Naive thymus-derived CD8-positive, alpha-beta T cell (primary cell): ENCODE measurements at regions not wholly inside any gene's neighbourhood (a gene's known extent, or its start where the extent isn't known, plus 50 kb on each side); places are given as distances from the start of the nearest gene placed in this dataset.

ENCODE experiments used
- ATAC-seq, 2 donors: fragments of 150-1000 bp; cut with Tn5 transposase in 1 of 2; sonication (Bioruptor Pico), chemical (Tn5 transposase) in 1 of 2; 1 replicate in 1 of 2; 2 replicates in 1 of 2; pipeline ENCODE4 v1.10.0; 2021; ENCODE audit warnings: mild to moderate bottlenecking in 2 of 2, moderate library complexity in 2 of 2
- POLR2A ChIA-PET: fragments of 350-600 bp; sonication (Branson Sonifier 250); formaldehyde crosslinking; loops from one replicate; lab custom pipeline; 2021; ENCODE audit warnings: antibody characterized with exemption; lab: Charles Lee
- DNase-seq, 10 donors: peaks; one replicate each; pipeline versions ENCODE4 v3.0.0 to v3.0.0-alpha.2; 2020 to 2022
- H3K27ac Mint-ChIP-seq, 10 donors: one replicate each; pipeline ENCODE4 v1.8.0; 2020 to 2022; ENCODE audit warnings: mild to moderate bottlenecking in 10 of 10, mixed read lengths in 10 of 10, moderate library complexity in 4 of 10, inconsistent platforms in 1 of 10
- H3K27me3 Mint-ChIP-seq, 5 donors: one replicate each; pipeline ENCODE4 v1.8.0; 2021 to 2022; ENCODE audit warnings: mixed read lengths in 5 of 5
- H3K36me3 Mint-ChIP-seq, 3 donors: one replicate each; pipeline ENCODE4 v1.8.0; 2020 to 2022; ENCODE audit warnings: mixed read lengths in 3 of 3, mild to moderate bottlenecking in 2 of 3, inconsistent platforms in 1 of 3
- H3K4me1 Mint-ChIP-seq, 4 donors: one replicate each; pipeline ENCODE4 v1.8.0; 2021 to 2022; ENCODE audit warnings: mixed read lengths in 4 of 4
- H3K4me3 Mint-ChIP-seq, 10 donors: one replicate each; pipeline ENCODE4 v1.8.0; 2020 to 2022; ENCODE audit warnings: mild to moderate bottlenecking in 10 of 10, mixed read lengths in 10 of 10, moderate library complexity in 6 of 10, inconsistent platforms in 1 of 10
- H3K9me3 Mint-ChIP-seq, 9 donors: one replicate each; pipeline ENCODE4 v1.8.0; 2020 to 2022; ENCODE audit warnings: mixed read lengths in 9 of 9, mild to moderate bottlenecking in 3 of 9, inconsistent platforms in 1 of 9, moderate library complexity in 1 of 9

GRCh38 chr16:35733971-35734702, 2274.7 kb downstream of the TP53TG3F start:
- POLR2A ChIA-PET = no interaction called here
- no peak for ATAC-seq
- Mint-ChIP-seq H3K9me3 (peaks cover 21 to 76% (median 64%) of the 10 kb centered on the region in 9 donors), H3K36me3 (peaks cover 0 to 34% (median 0%) of the 10 kb centered on the region in 3 donors), H3K4me1 (no peaks in the 10 kb centered on the region), H3K4me3 (no peak overlapping the region), H3K27ac (no peak overlapping the region), H3K27me3 (no peaks in the 10 kb centered on the region)
- no peak for DNase-seq

- POLR2A ChIA-PET = interaction anchor here (0.6 kb wide), 1 partner anchor 38 kb away, joined by 3 read pairs; no protein-coding TSS in a partner anchor
- peaks cover 27 to 76% (median 64%) of the 10 kb centered on the region in 9 donors for H3K9me3 Mint-ChIP-seq
- H3K4me3 Mint-ChIP-seq = no peak overlapping the region
- ATAC-seq (no peak), DNase-seq (no peak)
- H3K4me1 Mint-ChIP-seq = no peaks in the 10 kb centered on the region
- no peaks in the 10 kb centered on the region for H3K27me3 Mint-ChIP-seq
- H3K36me3 Mint-ChIP-seq = peaks cover 0 to 34% (median 0%) of the 10 kb centered on the region in 3 donors
- H3K27ac Mint-ChIP-seq = no peak overlapping the region
Measured at GRCh38 chr16:35734728-35735402, 2275.5 kb downstream of the TP53TG3F start.

GRCh38 chr16:35735403-35736251, 2276.2 kb downstream of the TP53TG3F start:
- no peak overlapping the region for H3K27ac Mint-ChIP-seq
- peaks cover 0 to 36% (median 0%) of the 10 kb centered on the region in 3 donors for H3K36me3 Mint-ChIP-seq
- ATAC-seq (no peak), DNase-seq (no peak)
- H3K4me3 Mint-ChIP-seq = no peak overlapping the region
- H3K4me1 Mint-ChIP-seq = no peaks in the 10 kb centered on the region
- H3K9me3 Mint-ChIP-seq = peaks cover 27 to 78% (median 59%) of the 10 kb centered on the region in 9 donors
- POLR2A ChIA-PET = interaction anchor here (0.6 kb wide), 1 partner anchor 38 kb away, joined by 3 read pairs; no protein-coding TSS in a partner anchor
- H3K27me3 Mint-ChIP-seq = no peaks in the 10 kb centered on the region

GRCh38 chr16:35736546-35736945, 2277.1 kb downstream of the TP53TG3F start:
- Mint-ChIP-seq H3K27me3 (no peaks in the 10 kb centered on the region), H3K4me3 (no peak overlapping the region), H3K36me3 (peaks cover 0 to 38% (median 0%) of the 10 kb centered on the region in 3 donors), H3K4me1 (peaks cover 0 to 4% (median 0%) of the 10 kb centered on the region in 4 donors), H3K9me3 (peaks cover 29 to 78% (median 59%) of the 10 kb centered on the region in 9 donors), H3K27ac (no peak overlapping the region)
- no peak for ATAC-seq
- POLR2A ChIA-PET = no interaction called here
- no peak for DNase-seq

GRCh38 chr16:35737076-35737475, 2277.7 kb downstream of the TP53TG3F start:
- peaks cover 0 to 4% (median 0%) of the 10 kb centered on the region in 4 donors for H3K4me1 Mint-ChIP-seq
- H3K9me3 Mint-ChIP-seq = peaks cover 29 to 79% (median 61%) of the 10 kb centered on the region in 9 donors
- POLR2A ChIA-PET = no interaction called here
- H3K27me3 Mint-ChIP-seq = no peaks in the 10 kb centered on the region
- H3K27ac Mint-ChIP-seq = no peak overlapping the region
- H3K36me3 Mint-ChIP-seq = peaks cover 0 to 43% (median 0%) of the 10 kb centered on the region in 3 donors
- no peak overlapping the region for H3K4me3 Mint-ChIP-seq
- DNase-seq = no peak
- no peak for ATAC-seq

- POLR2A ChIA-PET = no interaction called here
- no peak overlapping the region for H3K4me3 Mint-ChIP-seq
Measured at GRCh38 chr16:35741546-35741945, 2282.1 kb downstream of the TP53TG3F start.

GRCh38 chr16:35743101-35743692, 2283.8 kb downstream of the TP53TG3F start:
- Mint-ChIP-seq H3K4me3 (no peak overlapping the region), H3K27ac (no peak overlapping the region), H3K27me3 (no peaks in the 10 kb centered on the region), H3K9me3 (peaks cover 36 to 94% (median 77%) of the 10 kb centered on the region in 9 donors), H3K4me1 (peaks cover 0 to 4% (median 0%) of the 10 kb centered on the region in 4 donors), H3K36me3 (peaks cover 0 to 49% (median 0%) of the 10 kb centered on the region in 3 donors)
- POLR2A ChIA-PET = no interaction called here
- ATAC-seq (no peak), DNase-seq (no peak)

More at GRCh38 chr16:35741546-35741945, 2282.1 kb downstream of the TP53TG3F start:
- ATAC-seq = no peak
- no peak overlapping the region for H3K27ac Mint-ChIP-seq
- DNase-seq = no peak
- peaks cover 0 to 4% (median 0%) of the 10 kb centered on the region in 4 donors for H3K4me1 Mint-ChIP-seq
- H3K27me3 Mint-ChIP-seq = no peaks in the 10 kb centered on the region
- H3K9me3 Mint-ChIP-seq = peaks cover 42 to 90% (median 77%) of the 10 kb centered on the region in 9 donors
- peaks cover 0 to 54% (median 0%) of the 10 kb centered on the region in 3 donors for H3K36me3 Mint-ChIP-seq

- POLR2A ChIA-PET = no interaction called here
- H3K9me3 Mint-ChIP-seq = peaks cover 29 to 94% (median 70%) of the 10 kb centered on the region in 9 donors
- ATAC-seq = no peak
- no peak for DNase-seq
- H3K27ac Mint-ChIP-seq = no peak overlapping the region
- no peak overlapping the region for H3K4me3 Mint-ChIP-seq
- peaks cover 0 to 4% (median 0%) of the 10 kb centered on the region in 4 donors for H3K4me1 Mint-ChIP-seq
- H3K36me3 Mint-ChIP-seq = peaks cover 0 to 49% (median 0%) of the 10 kb centered on the region in 3 donors
- no peaks in the 10 kb centered on the region for H3K27me3 Mint-ChIP-seq
Measured at GRCh38 chr16:35744084-35744483, 2284.7 kb downstream of the TP53TG3F start.

GRCh38 chr16:35744726-35745125, 2285.3 kb downstream of the TP53TG3F start:
- H3K27ac Mint-ChIP-seq = no peak overlapping the region
- no peak for ATAC-seq
- H3K9me3 Mint-ChIP-seq = peaks cover 23 to 95% (median 67%) of the 10 kb centered on the region in 9 donors
- H3K4me1 Mint-ChIP-seq = peaks cover 0 to 4% (median 0%) of the 10 kb centered on the region in 4 donors
- no peak for DNase-seq
- POLR2A ChIA-PET = no interaction called here
- peaks cover 0 to 45% (median 0%) of the 10 kb centered on the region in 3 donors for H3K36me3 Mint-ChIP-seq
- H3K27me3 Mint-ChIP-seq = no peaks in the 10 kb centered on the region
- no peak overlapping the region for H3K4me3 Mint-ChIP-seq

- Mint-ChIP-seq H3K27me3 (no peaks in the 10 kb centered on the region), H3K4me1 (peaks cover 0 to 4% (median 0%) of the 10 kb centered on the region in 4 donors), H3K27ac (no peak overlapping the region), H3K36me3 (peaks cover 0 to 41% (median 0%) of the 10 kb centered on the region in 3 donors), H3K4me3 (no peak overlapping the region), H3K9me3 (peaks cover 20 to 97% (median 62%) of the 10 kb centered on the region in 9 donors)
- no peak for ATAC-seq
- POLR2A ChIA-PET = no interaction called here
- DNase-seq = no peak
Measured at GRCh38 chr16:35745191-35745590, 2285.8 kb downstream of the TP53TG3F start.

GRCh38 chr16:35745821-35746248, 2286.4 kb downstream of the TP53TG3F start:
- Mint-ChIP-seq H3K27ac (no peak overlapping the region), H3K9me3 (peaks cover 18 to 93% (median 56%) of the 10 kb centered on the region in 9 donors), H3K27me3 (no peaks in the 10 kb centered on the region), H3K4me1 (peaks cover 0 to 4% (median 0%) of the 10 kb centered on the region in 4 donors), H3K4me3 (no peak overlapping the region), H3K36me3 (peaks cover 0 to 34% (median 0%) of the 10 kb centered on the region in 3 donors)
- POLR2A ChIA-PET = no interaction called here
- ATAC-seq (no peak), DNase-seq (no peak)
